H1 (cell line): ENCODE measurements at regions not wholly inside any gene's neighbourhood (a gene's known extent, or its start where the extent isn't known, plus 50 kb on each side); places are given as distances from the start of the nearest gene placed in this dataset.

Experiments used
- CTCF ChIA-PET: fragments of 300-600 bp; sonication (Branson Sonifier 250); formaldehyde crosslinking; loops from one replicate; lab custom pipeline; 2021; ENCODE audit not compliant: partially characterized antibody; lab: Charles Lee
- POLR2A ChIA-PET: fragments of 300-600 bp; sonication (Branson Sonifier 250); formaldehyde crosslinking; loops from one replicate; lab custom pipeline; 2021; ENCODE audit warnings: inconsistent platforms; ENCODE audit not compliant: partially characterized antibody; lab: Charles Lee
- DNase-seq, 2 experiments: peaks; one replicate each; pipeline versions ENCODE4 v3.0.0 to v3.0.0-alpha.2; 2010 to 2022; ENCODE audit warnings: low spot score in 2 of 2, low read depth in 1 of 2, mixed read lengths in 1 of 2
- FAIRE-seq: peaks from 2 replicates; lab custom pipeline; 2011; peaks lifted over from hg19 to GRCh38; lab: Jason Lieb, UNC
- H2AFZ ChIP-seq: 2 replicates; pipeline ENCODE4 v1.8.1; 2012; ENCODE audit warnings: low read length, inconsistent platforms
- H2AK5ac ChIP-seq: 2 replicates; pipeline ENCODE4 v1.6.1; 2013; ENCODE audit warnings: low read depth, low read length
- H2BK120ac ChIP-seq: replicated peaks from 2 replicates; pipeline ENCODE3; 2013; ENCODE audit warnings: low read depth, low read length, inconsistent platforms
- H2BK12ac ChIP-seq: 2 replicates; pipeline ENCODE4 v1.6.1; 2013; ENCODE audit warnings: low read depth, low read length
- H2BK15ac ChIP-seq: 2 replicates; pipeline ENCODE4 v1.6.1; 2013; ENCODE audit warnings: low read length
- H2BK20ac ChIP-seq: 2 replicates; pipeline ENCODE4 v1.6.1; 2013; ENCODE audit warnings: low read length
- H2BK5ac ChIP-seq: 2 replicates; pipeline ENCODE4 v1.6.1; 2013; ENCODE audit warnings: low read depth, low read length
- H3K14ac ChIP-seq: 2 replicates; pipeline ENCODE4 v1.6.1; 2013; ENCODE audit warnings: inconsistent platforms; ENCODE audit not compliant: insufficient read length
- H3K18ac ChIP-seq: 2 replicates; pipeline ENCODE4 v1.6.1; 2013; ENCODE audit warnings: low read length; ENCODE audit errors: extremely low read depth
- H3K23ac ChIP-seq: 2 replicates; pipeline ENCODE4 v1.6.1; 2013; ENCODE audit warnings: inconsistent platforms; ENCODE audit not compliant: insufficient read length
- H3K23me2 ChIP-seq: 2 replicates; pipeline ENCODE4 v1.6.1; 2013; ENCODE audit warnings: low read depth, low read length
- H3K27ac ChIP-seq: 2 replicates; pipeline ENCODE4 v1.6.1; 2011; ENCODE audit warnings: low read depth, low read length, inconsistent platforms
- H3K27me3 ChIP-seq, 4 experiments: replicated peaks in 1 of 4; 1 replicate in 1 of 4; 2 replicates in 3 of 4; pipeline versions ENCODE4 v1.6.1 to v1.8.1; 2011 to 2013; ENCODE audit warnings: low read length in 3 of 4, mild to moderate bottlenecking in 3 of 4, inconsistent platforms in 2 of 4, mixed read lengths in 2 of 4, moderate library complexity in 1 of 4; ENCODE audit not compliant: control insufficient read depth in 3 of 4, insufficient read depth in 3 of 4; ENCODE audit errors: extremely low read depth in 1 of 4
- H3K36me3 ChIP-seq, 4 experiments: 2 replicates each; pipeline versions ENCODE4 v1.6.1 to v1.8.1; 2011 to 2013; ENCODE audit warnings: mild to moderate bottlenecking in 4 of 4, low read length in 3 of 4, moderate library complexity in 2 of 4, control low read depth in 1 of 4, inconsistent platforms in 1 of 4; ENCODE audit not compliant: insufficient read depth in 4 of 4, control insufficient read depth in 2 of 4
- H3K4ac ChIP-seq: replicated peaks from 2 replicates; pipeline ENCODE3; 2013; ENCODE audit warnings: low read length, low read depth, mixed read lengths, inconsistent platforms; ENCODE audit not compliant: insufficient read length
- H3K4me1 ChIP-seq, 4 experiments: replicated peaks in 1 of 4; 1 replicate in 1 of 4; 2 replicates in 3 of 4; pipeline versions ENCODE4 v1.6.1 to v1.8.1; 2011 to 2013; ENCODE audit warnings: low read length in 3 of 4, inconsistent platforms in 2 of 4, mixed read lengths in 1 of 4; ENCODE audit not compliant: insufficient read depth in 4 of 4, control insufficient read depth in 3 of 4
- H3K4me2 ChIP-seq, 2 experiments: 2 replicates each; pipeline versions ENCODE4 v1.6.1 to v1.8.1; 2011 to 2013; ENCODE audit warnings: low read depth in 2 of 2, low read length in 2 of 2, control low read depth in 1 of 2, inconsistent platforms in 1 of 2, mild to moderate bottlenecking in 1 of 2; ENCODE audit not compliant: insufficient read depth in 1 of 2
- H3K4me3 ChIP-seq, 4 experiments: fragments of 200-600, 300-600 bp in 1 of 4; sonication (generic), shearing (Covaris generic), sonication (Bioruptor Twin) in 1 of 4; 2 replicates each; pipeline versions ENCODE4 v1.5.1 to v1.8.1; 2011 to 2016; ENCODE audit warnings: low read length in 4 of 4, low read depth in 3 of 4, control low read depth in 2 of 4, inconsistent platforms in 2 of 4, mild to moderate bottlenecking in 2 of 4, mixed read lengths in 1 of 4, moderate library complexity in 1 of 4; ENCODE audit not compliant: insufficient read depth in 2 of 4; ENCODE audit errors: extremely low read depth in 1 of 4
- H3K56ac ChIP-seq: replicated peaks from 2 replicates; pipeline ENCODE3; 2013; ENCODE audit warnings: low read depth, mild to moderate bottlenecking, mixed read lengths, low read length, inconsistent platforms; ENCODE audit not compliant: insufficient read length
- H3K79me1 ChIP-seq: 2 replicates; pipeline ENCODE4 v1.6.1; 2013; ENCODE audit warnings: low read depth, low read length, control low read depth
- H3K79me2 ChIP-seq, 2 experiments: 2 replicates each; pipeline versions ENCODE4 v1.6.1 to v1.8.1; 2012 to 2013; ENCODE audit warnings: low read length in 2 of 2, mild to moderate bottlenecking in 2 of 2, inconsistent platforms in 1 of 2; ENCODE audit not compliant: insufficient read depth in 2 of 2, control insufficient read depth in 1 of 2
- H3K9ac ChIP-seq, 4 experiments: replicated peaks in 1 of 4; 1 replicate in 1 of 4; 2 replicates in 3 of 4; pipeline versions ENCODE4 v1.6.1 to v1.8.1; 2011 to 2013; ENCODE audit warnings: low read depth in 3 of 4, low read length in 3 of 4, control low read depth in 2 of 4, mild to moderate bottlenecking in 2 of 4, moderate library complexity in 2 of 4, inconsistent platforms in 1 of 4; ENCODE audit errors: extremely low read depth in 1 of 4
- H3K9me3 ChIP-seq, 2 experiments: 2 replicates each; pipeline versions ENCODE4 v1.6.1 to v1.8.1; 2012 to 2013; ENCODE audit warnings: mild to moderate bottlenecking in 2 of 2, moderate library complexity in 2 of 2, control low read depth in 1 of 2, inconsistent platforms in 1 of 2, low read depth in 1 of 2, low read length in 1 of 2, mixed read lengths in 1 of 2; ENCODE audit not compliant: insufficient read depth in 2 of 2
- H4K20me1 ChIP-seq, 2 experiments: replicated peaks in 1 of 2; 2 replicates each; pipeline versions ENCODE3 to v1.8.1; 2011 to 2013; ENCODE audit warnings: inconsistent platforms in 2 of 2, low read length in 2 of 2, mild to moderate bottlenecking in 1 of 2; ENCODE audit not compliant: insufficient read depth in 2 of 2, control insufficient read depth in 1 of 2
- H4K5ac ChIP-seq: 2 replicates; pipeline ENCODE4 v1.6.1; 2013; ENCODE audit warnings: low read length, low read depth, mixed read lengths, inconsistent platforms; ENCODE audit not compliant: insufficient read length
- H4K8ac ChIP-seq: 2 replicates; pipeline ENCODE4 v1.8.0; 2013; ENCODE audit warnings: mild to moderate bottlenecking, moderate library complexity, low read length, inconsistent platforms; ENCODE audit not compliant: insufficient read depth; ENCODE audit errors: extremely low read depth
- H4K91ac ChIP-seq: replicated peaks from 2 replicates; pipeline ENCODE3; 2013; ENCODE audit warnings: low read length, mixed read lengths, inconsistent platforms; ENCODE audit not compliant: insufficient read length
- CBX5 ChIP-seq: fragments of 300-800, 300-1000 bp; sonication (generic); IDR thresholded peaks from 2 replicates; pipeline ENCODE4 v1.7.1; 2016; ENCODE audit warnings: antibody characterized with exemption, low read length, low read depth
- CTCF ChIP-seq, 3 experiments: IDR thresholded peaks; 1 replicate in 2 of 3; 2 replicates in 1 of 3; pipeline versions ENCODE4 v1.5.1 to v1.6.1; 2011; ENCODE audit warnings: low read length in 3 of 3, mild to moderate bottlenecking in 3 of 3, inconsistent platforms in 2 of 3, low read depth in 1 of 3, moderate library complexity in 1 of 3; ENCODE audit not compliant: insufficient read depth in 1 of 3; ENCODE audit errors: control extremely low read depth in 1 of 3
- E2F6 ChIP-seq: IDR thresholded peaks from 2 replicates; pipeline ENCODE4 v1.6.1; 2012; ENCODE audit warnings: inconsistent platforms
- HDAC2 ChIP-seq, 2 experiments: fragments of 300-600 bp in 1 of 2; sonication (generic) in 1 of 2; IDR thresholded peaks; 2 replicates each; pipeline ENCODE4 v1.6.1; 2011 to 2012; ENCODE audit warnings: low read depth in 2 of 2, low read length in 2 of 2, mild to moderate bottlenecking in 2 of 2, moderate library complexity in 2 of 2, borderline replicate concordance in 1 of 2, inconsistent platforms in 1 of 2
- KDM5A ChIP-seq: fragments of 200-600 bp; IDR thresholded peaks from 2 replicates; pipeline ENCODE4 v1.7.1; 2012; ENCODE audit warnings: mild to moderate bottlenecking, low read length, inconsistent platforms, mixed read lengths
- RNF2 ChIP-seq: fragments of 200-900, 300-1000 bp; sonication (generic); IDR thresholded peaks from 2 replicates; pipeline ENCODE4 v1.7.1; 2016; ENCODE audit warnings: borderline replicate concordance, low read depth, mild to moderate bottlenecking, antibody characterized with exemption, low read length; ENCODE audit not compliant: poor library complexity, severe bottlenecking; ENCODE audit errors: missing control alignments
- SP1 ChIP-seq: IDR thresholded peaks from 2 replicates; pipeline ENCODE4 v1.6.1; 2011; ENCODE audit warnings: low read depth, low read length
- WGBS, 2 experiments: shearing (Covaris generic) in 1 of 2; methylation state at CpG; one replicate each; pipeline versions ENCODE4 v1.1.6 to v1.1.7; 2013 to 2015; ENCODE audit warnings: low lambda C conversion rate in 2 of 2, mixed read lengths in 2 of 2, inconsistent platforms in 1 of 2, low coverage in 1 of 2, missing lambda C conversion rate in 1 of 2; ENCODE audit not compliant: insufficient replicate concordance in 2 of 2, insufficient coverage in 1 of 2, insufficient read length in 1 of 2; ENCODE audit errors: extremely low coverage in 1 of 2, missing lambda C conversion rate in 1 of 2; 5-methylcytosine and 5-hydroxymethylcytosine counted together

GRCh38 chr5:117138523-117138922, 563.9 kb upstream of the SEMA6A start:
- Histone ChIP-seq H3K9me3 (no peaks in the 10 kb centered on the region), H2BK15ac (no peak overlapping the region), H2BK12ac (no peak overlapping the region), H3K36me3 (no peaks in the 10 kb centered on the region), H3K79me1 (no peaks in the 10 kb centered on the region), H3K14ac (no peak overlapping the region), H4K20me1 (no peaks in the 10 kb centered on the region), H2BK5ac (no peak overlapping the region), H3K79me2 (no peaks in the 10 kb centered on the region), H2BK20ac (no peak overlapping the region), H2AK5ac (no peak overlapping the region), H4K8ac (no peak overlapping the region), H3K4ac (no peak overlapping the region), H2BK120ac (no peak overlapping the region), H3K9ac (no peak overlapping the region), H3K18ac (no peak overlapping the region), H3K4me1 (no peaks in the 10 kb centered on the region), H3K4me3 (no peak overlapping the region), H3K56ac (no peak overlapping the region), H4K91ac (no peak overlapping the region), H3K23ac (no peak overlapping the region), H3K27me3 (no peaks in the 10 kb centered on the region), H4K5ac (no peak overlapping the region), H2AFZ (no peak overlapping the region), H3K27ac (no peak overlapping the region), H3K23me2 (no peaks in the 10 kb centered on the region), H3K4me2 (no peak overlapping the region)
- ChIA-PET CTCF (no interaction called here), POLR2A (no interaction called here)
- FAIRE-seq, result no peak
- 96% methylated on average over 3 of the region's 3 CpGs; no CpG with 5 or more reads in 1 of the 2 experiments for WGBS, 2 experiments
- TF ChIP-seq CTCF (IDR thresholded peaks at IDR 0.05; ENCODE audit: control extremely low read depth in 1 of 3, insufficient read depth in 1 of 3, low read depth in 1 of 3, low read length in 3 of 3) (no peak), E2F6 (no peak), HDAC2 (IDR thresholded peaks at IDR 0.05; ENCODE audit: borderline replicate concordance in 1 of 2, low read depth in 2 of 2, low read length in 2 of 2) (no peak), SP1 (no peak), RNF2 (no peak), KDM5A (no peak), CBX5 (no peak)
- DNase-seq, result no peak
